SH-SY5Y (cell line): ENCODE measurements at regions not wholly inside any gene's neighbourhood (a gene's known extent, or its start where the extent isn't known, plus 50 kb on each side); places are given as distances from the start of the nearest gene placed in this dataset.

Experiments used
- GATA2 ChIP-seq: IDR thresholded peaks from 2 replicates; pipeline ENCODE4 v1.6.1; 2011; ENCODE audit warnings: mild to moderate bottlenecking, low read depth, low read length
- GATA3 ChIP-seq: IDR thresholded peaks from 2 replicates; pipeline ENCODE4 v1.6.1; 2011; ENCODE audit warnings: low read depth, mild to moderate bottlenecking, low read length, moderate library complexity

GRCh38 chr6:44657206-44657819 is 269.8 kb downstream of the CDC5L start:
- TF ChIP-seq GATA3 (no peak), GATA2 (no peak)

- TF ChIP-seq GATA2 (no peak), GATA3 (no peak)
Observed at GRCh38 chr6:44658571-44658970, 271.1 kb downstream of the CDC5L start.

- TF ChIP-seq GATA3, result no peak
- no peak for TF ChIP-seq GATA2
Observed at GRCh38 chr6:44659726-44660125, 272.2 kb downstream of the CDC5L start.

GRCh38 chr6:44660561-44661220 is 273.2 kb downstream of the CDC5L start:
- TF ChIP-seq GATA2 (no peak), GATA3 (no peak)

GRCh38 chr6:44661221-44662008 is 273.9 kb downstream of the CDC5L start:
- peak; percentile 72 for TF ChIP-seq GATA2
- peak; percentile 45; the same call in 1 of the 2 replicates for TF ChIP-seq GATA3

GRCh38 chr6:44662461-44663121 is 275.1 kb downstream of the CDC5L start:
- no peak for TF ChIP-seq GATA3

- TF ChIP-seq GATA3 (no peak), GATA2 (no peak)
Observed at GRCh38 chr6:44663860-44664634, 276.5 kb downstream of the CDC5L start.

- no peak for TF ChIP-seq GATA2
- no peak for TF ChIP-seq GATA3
Observed at GRCh38 chr6:44664716-44665115, 277.2 kb downstream of the CDC5L start.

GRCh38 chr6:44665143-44665542 is 277.6 kb downstream of the CDC5L start:
- no peak for TF ChIP-seq GATA3
- TF ChIP-seq GATA2, result no peak

GRCh38 chr6:44665683-44666082 is 278.2 kb downstream of the CDC5L start:
- no peak for TF ChIP-seq GATA2
- no peak for TF ChIP-seq GATA3

- TF ChIP-seq GATA2, result no peak
- TF ChIP-seq GATA3, result no peak
Observed at GRCh38 chr6:44666324-44666723, 278.8 kb downstream of the CDC5L start.

- TF ChIP-seq GATA2 (no peak), GATA3 (no peak)
Observed at GRCh38 chr6:44667226-44667625, 279.7 kb downstream of the CDC5L start.

- TF ChIP-seq GATA3, result no peak
- TF ChIP-seq GATA2, result no peak
Observed at GRCh38 chr6:44667668-44668390, 280.3 kb downstream of the CDC5L start.
